Heart left ventricle (tissue), 13 donors: ENCODE measurements at regions not wholly inside any gene's neighbourhood (a gene's known extent, or its start where the extent isn't known, plus 50 kb on each side); places are given as distances from the start of the nearest gene placed in this dataset.

Source experiments
- CTCF ChIP-seq, 12 donors: fragments of 200-600 bp; sonication (generic) in 4 of 12; IDR thresholded peaks; one replicate each; pipeline versions ENCODE4 v1.5.0 to v1.8.0; 2018 to 2022; ENCODE audit warnings: antibody characterized with exemption in 12 of 12, mild to moderate bottlenecking in 5 of 12
- POLR2A ChIP-seq, 2 donors: fragments of 450-650 bp; IDR thresholded peaks; one replicate each; pipeline ENCODE4 v1.6.1; 2017; ENCODE audit warnings: antibody characterized with exemption in 2 of 2, mild to moderate bottlenecking in 2 of 2, moderate library complexity in 2 of 2
- donor health status: ischemic (EF 13 %, LVEDD 7.1; RV severe dilation, severe dysfunction).
- donor health status: DM: no; HTN: yes; CAD: no.
- donor health status: DM: no; HTN: no; CAD: no.
- donor health status: ischemic (EF 25% LVEDD 6.9; RV normal size, moderate dysfunction).
- donor health status: ischemic (EF 25% LVEDD 5.7; RV mildly dilated, moderate dysfunction).
- donor health status: ischemic (EF 35%, LVEDD 5.7; RV mildly dilated, moderate dysfunction).
- donor health status: nonischemic (EF 11% LVEDD 7.7; RV severe dilation, severe dysfunction).
- donor health status: DM: yes; HTN: yes; CAD: no.
- donor health status: PGD.
- donor health status: ischemic (EF 29% LVEDD 5.4; RV normal size, mild dysfunction).
- donor health status: nonischemic (EF 23%, LVEDD 6.1; RV moderate dilation, normal function).

GRCh38 chr7:25802473-25802872 is 349.5 kb upstream of the NFE2L3 start:
- TF ChIP-seq CTCF (IDR thresholded peaks at IDR 0.05) (no peak), POLR2A (IDR thresholded peaks at IDR 0.05) (no peak)
